Testis (tissue), 2 donors: ENCODE measurements at regions not wholly inside any gene's neighbourhood (a gene's known extent, or its start where the extent isn't known, plus 50 kb on each side); places are given as distances from the start of the nearest gene placed in this dataset.

Experiments used
- DNase-seq: peaks from one replicate; pipeline ENCODE4 v3.0.0-alpha.2; 2019
- H3K27ac ChIP-seq, 2 donors: fragments of 200-600 bp; sonication (generic); one replicate each; pipeline ENCODE4 v1.5.1; 2019
- H3K27me3 ChIP-seq: fragments of 200-600 bp; sonication (generic); one replicate; pipeline ENCODE4 v1.5.1; 2019
- H3K36me3 ChIP-seq: fragments of 200-600 bp; sonication (generic); one replicate; pipeline ENCODE4 v1.5.1; 2017; ENCODE audit warnings: low read depth; ENCODE audit errors: missing control alignments
- H3K4me1 ChIP-seq: fragments of 200-600 bp; sonication (generic); one replicate; pipeline ENCODE4 v1.5.1; 2019
- H3K4me3 ChIP-seq, 2 donors: fragments of 200-600 bp; sonication (generic); one replicate each; pipeline ENCODE4 v1.5.1; 2017 to 2019
- H3K9me3 ChIP-seq: fragments of 200-600 bp; sonication (generic); one replicate; pipeline ENCODE4 v1.5.1; 2017
- CTCF ChIP-seq, 3 experiments: fragments of 450-650 bp in 2 of 3; fragments of 200-600 bp in 1 of 3; sonication (generic) in 1 of 3; IDR thresholded peaks; one replicate each; pipeline ENCODE4 v1.5.1; 2016 to 2019; ENCODE audit warnings: antibody characterized with exemption in 3 of 3, mild to moderate bottlenecking in 2 of 3, moderate library complexity in 1 of 3
- POLR2A ChIP-seq: fragments of 450-650 bp; IDR thresholded peaks from one replicate; pipeline ENCODE4 v1.6.1; 2017; ENCODE audit warnings: antibody characterized with exemption, mild to moderate bottlenecking, moderate library complexity
- WGBS, 2 donors: methylation state at CpG; one replicate each; pipeline ENCODE4 v1.1.5; 2018; 5-methylcytosine and 5-hydroxymethylcytosine counted together
- intact Hi-C: fragments of 100-400 bp; cut with DNase I; formaldehyde crosslinking; loops from one replicate; pipeline ENCODE4 v1.15.1; 2023; ENCODE audit warnings: low total_unique reads

- 84 to 86% methylated on average over 5 of the region's 5 CpGs for WGBS, 2 donors
- intact Hi-C loops = no loop called here
- Histone ChIP-seq H3K27me3 (no peaks in the 10 kb centered on the region), H3K4me1 (peaks cover 15% of the 10 kb centered on the region), H3K27ac (no peak overlapping the region), H3K9me3 (no peaks in the 10 kb centered on the region), H3K36me3 (no peaks in the 10 kb centered on the region), H3K4me3 (no peak overlapping the region)
- DNase-seq = no peak
- TF ChIP-seq POLR2A (no peak), CTCF (IDR thresholded peaks at IDR 0.05) (no peak)
These were observed 342.1 kb downstream of the MATN1 start for GRCh38 chr1:30381266-30381665.

GRCh38 chr1:30380625-30380984, 342.8 kb downstream of the MATN1 start:
- Histone ChIP-seq H3K4me3 (no peak overlapping the region), H3K27me3 (no peaks in the 10 kb centered on the region), H3K36me3 (no peaks in the 10 kb centered on the region), H3K9me3 (no peaks in the 10 kb centered on the region), H3K4me1 (peaks cover 15% of the 10 kb centered on the region), H3K27ac (no peak overlapping the region)
- no peak for DNase-seq
- intact Hi-C loops = no loop called here
- TF ChIP-seq POLR2A (no peak), CTCF (IDR thresholded peaks at IDR 0.05) (no peak)
- 28 to 33% methylated on average over 3 of the region's 3 CpGs for WGBS, 2 donors

- Histone ChIP-seq H3K4me1 (peaks cover 15% of the 10 kb centered on the region), H3K4me3 (no peak overlapping the region), H3K27me3 (no peaks in the 10 kb centered on the region), H3K36me3 (no peaks in the 10 kb centered on the region), H3K9me3 (no peaks in the 10 kb centered on the region), H3K27ac (no peak overlapping the region)
- peak; percentile 79 for DNase-seq
- intact Hi-C loops = no loop called here
- WGBS, 2 donors = 48 to 60% methylated on average over 11 to 13 of the region's 13 CpGs
- no peak for TF ChIP-seq POLR2A
- peak; percentile 56 to 87 (median 85) for TF ChIP-seq CTCF (IDR thresholded peaks at IDR 0.05)
These were observed 343.4 kb downstream of the MATN1 start for GRCh38 chr1:30379684-30380624.

- 17 to 46% methylated on average over 12 to 18 of the region's 18 CpGs for WGBS, 2 donors
- intact Hi-C loops = no loop called here
- Histone ChIP-seq H3K4me1 (peaks cover 15% of the 10 kb centered on the region), H3K4me3 (no peak overlapping the region), H3K36me3 (no peaks in the 10 kb centered on the region), H3K9me3 (no peaks in the 10 kb centered on the region), H3K27me3 (no peaks in the 10 kb centered on the region), H3K27ac (no peak overlapping the region)
- peak; percentile 51 for DNase-seq
- TF ChIP-seq POLR2A = no peak
- TF ChIP-seq CTCF (IDR thresholded peaks at IDR 0.05) = no peak
These were observed 344.3 kb downstream of the MATN1 start for GRCh38 chr1:30378991-30379581.
